ENCODE measurements at regions not wholly inside any gene's neighbourhood (a gene's known extent, or its start where the extent isn't known, plus 50 kb on each side); places are given as distances from the start of the nearest gene placed in this dataset.

- H3K27me3 ChIP-seq (ENCODE audit: insufficient read depth, poor library complexity, severe bottlenecking), result peaks cover 2% of the 10 kb centered on the region
- H3K4me3 ChIP-seq (replicated peaks; ENCODE audit: insufficient read depth, low read length), result no peak overlapping the region
- TF ChIP-seq CTCF (IDR thresholded peaks at IDR 0.05; ENCODE audit: insufficient read depth, low read length) (no peak), POLR2AphosphoS5 (IDR thresholded peaks at IDR 0.05; ENCODE audit: low read depth) (no peak), GABPA (IDR thresholded peaks at IDR 0.05; ENCODE audit: low read depth) (no peak), SPI1 (IDR thresholded peaks at IDR 0.05; ENCODE audit: borderline replicate concordance, low read depth) (no peak), REST (IDR thresholded peaks at IDR 0.05; ENCODE audit: insufficient replicate concordance, low read depth) (no peak)
Observed at GRCh38 chr20:57840066-57840465, 130.3 kb upstream of the PMEPA1 start.

GRCh38 chr20:57838670-57839151 lies 128.9 kb upstream of the PMEPA1 start:
- H3K27me3 ChIP-seq (ENCODE audit: insufficient read depth, poor library complexity, severe bottlenecking), result peaks cover 2% of the 10 kb centered on the region
- no peak for DNase-seq (ENCODE audit: low read depth in 1 of 2, low spot score in 1 of 2)
- TF ChIP-seq POLR2AphosphoS5 (IDR thresholded peaks at IDR 0.05; ENCODE audit: low read depth), result no peak
- TF ChIP-seq CTCF (IDR thresholded peaks at IDR 0.05; ENCODE audit: insufficient read depth, low read length), result no peak
- TF ChIP-seq SPI1 (IDR thresholded peaks at IDR 0.05; ENCODE audit: borderline replicate concordance, low read depth), result no peak
- no peak for TF ChIP-seq GABPA (IDR thresholded peaks at IDR 0.05; ENCODE audit: low read depth)
- TF ChIP-seq REST (IDR thresholded peaks at IDR 0.05; ENCODE audit: insufficient replicate concordance, low read depth), result no peak
- no peak overlapping the region for H3K27ac ChIP-seq (replicated peaks)
- H3K4me3 ChIP-seq (replicated peaks; ENCODE audit: insufficient read depth, low read length), result no peak overlapping the region

More at GRCh38 chr20:57840066-57840465, 130.3 kb upstream of the PMEPA1 start:
- H3K27ac ChIP-seq (replicated peaks), result no peak overlapping the region
- no peak for DNase-seq (ENCODE audit: low read depth in 1 of 2, low spot score in 1 of 2)

- peaks cover 2% of the 10 kb centered on the region for H3K27me3 ChIP-seq (ENCODE audit: insufficient read depth, poor library complexity, severe bottlenecking)
- TF ChIP-seq REST (IDR thresholded peaks at IDR 0.05; ENCODE audit: insufficient replicate concordance, low read depth) (no peak), GABPA (IDR thresholded peaks at IDR 0.05; ENCODE audit: low read depth) (no peak), POLR2AphosphoS5 (IDR thresholded peaks at IDR 0.05; ENCODE audit: low read depth) (no peak), SPI1 (IDR thresholded peaks at IDR 0.05; ENCODE audit: borderline replicate concordance, low read depth) (no peak), CTCF (IDR thresholded peaks at IDR 0.05; ENCODE audit: insufficient read depth, low read length) (no peak)
- H3K4me3 ChIP-seq (replicated peaks; ENCODE audit: insufficient read depth, low read length), result no peak overlapping the region
- no peak overlapping the region for H3K27ac ChIP-seq (replicated peaks)
- no peak for DNase-seq (ENCODE audit: low read depth in 1 of 2, low spot score in 1 of 2)
Observed at GRCh38 chr20:57837208-57838035, 127.6 kb upstream of the PMEPA1 start.
